K562 (cell line): ENCODE measurements at regions not wholly inside any gene's neighbourhood (a gene's known extent, or its start where the extent isn't known, plus 50 kb on each side); places are given as distances from the start of the nearest gene placed in this dataset.

Experiments used
- CBX3 ChIP-seq, 2 experiments: IDR thresholded peaks; 1 replicate in 1 of 2; 2 replicates in 1 of 2; pipeline ENCODE4 v1.6.1; 2012; ENCODE audit warnings: inconsistent platforms in 2 of 2, low read length in 2 of 2, borderline replicate concordance in 1 of 2, control low read depth in 1 of 2
- CREB1 ChIP-seq, 2 experiments: sonication (generic) in 1 of 2; formaldehyde crosslinking in 1 of 2; IDR thresholded peaks; 2 replicates each; pipeline versions ENCODE4 v1.6.1 to v1.8.0; 2012 to 2022; ENCODE audit warnings: inconsistent platforms in 1 of 2, mild to moderate bottlenecking in 1 of 2, missing genetic modification reagents in 1 of 2, moderate library complexity in 1 of 2
- CREBBP ChIP-seq: IDR thresholded peaks from one replicate; pipeline ENCODE4 v1.6.1; 2012; ENCODE audit warnings: low read depth, mild to moderate bottlenecking, control low read depth, inconsistent platforms, low read length
- GABPA ChIP-seq: fragments of 200-800 bp; sonication (Bioruptor generic); conservative IDR thresholded peaks from 2 replicates; pipeline ENCODE4 v1.6.1; 2016; ENCODE audit warnings: low read depth, missing genetic modification characterization, missing compliant biosample characterization
- NFRKB ChIP-seq: fragments of 450-650 bp; IDR thresholded peaks from 2 replicates; pipeline ENCODE4 v1.6.1; 2016; ENCODE audit warnings: low read depth
- RREB1 ChIP-seq: fragments of 250-450 bp; sonication (Bioruptor Pico); IDR thresholded peaks from 2 replicates; pipeline ENCODE4 v1.4.0; 2020
- SIN3A ChIP-seq, 2 experiments: fragments of 150-350 bp in 1 of 2; IDR thresholded peaks; 2 replicates each; pipeline ENCODE4 v1.6.1; 2011 to 2016; ENCODE audit warnings: borderline replicate concordance in 2 of 2, low read depth in 2 of 2, low read length in 2 of 2, mild to moderate bottlenecking in 2 of 2, moderate library complexity in 2 of 2; ENCODE audit not compliant: control insufficient read depth in 1 of 2
- SUPT5H ChIP-seq: fragments of 450-650 bp; IDR thresholded peaks from 2 replicates; pipeline ENCODE4 v1.6.1; 2016
- TOE1 ChIP-seq, 2 experiments: fragments of 450-650 bp in 1 of 2; sonication (generic) in 1 of 2; formaldehyde crosslinking in 1 of 2; IDR thresholded peaks; 2 replicates each; pipeline versions ENCODE4 v1.7.1 to v1.8.0; 2016 to 2022; ENCODE audit warnings: borderline replicate concordance in 2 of 2, mild to moderate bottlenecking in 2 of 2, antibody characterized with exemption in 1 of 2, inconsistent platforms in 1 of 2, low read depth in 1 of 2, missing genetic modification reagents in 1 of 2, moderate library complexity in 1 of 2
- ZNF277 ChIP-seq: fragments of 250-450 bp; sonication (Bioruptor Pico); IDR thresholded peaks from 2 replicates; pipeline ENCODE4 v1.8.0; 2022; ENCODE audit warnings: inconsistent platforms, mild to moderate bottlenecking, moderate library complexity, borderline replicate concordance
- ZNF583 ChIP-seq: fragments of 250-450 bp; sonication (Bioruptor Pico); IDR thresholded peaks from 2 replicates; pipeline ENCODE4 v1.4.0; 2020
- ZNF644 ChIP-seq: fragments of 200-800 bp; sonication (Bioruptor generic); IDR thresholded peaks from 2 replicates; pipeline ENCODE4 v1.6.1; 2016; ENCODE audit warnings: low read depth, missing genetic modification characterization, missing compliant biosample characterization
- TF ChIP-seq, protein P1 (sequence below), 2 experiments: fragments of 250-450 bp in 1 of 2; fragments of 450-650 bp in 1 of 2; sonication (Bioruptor Pico) in 1 of 2; IDR thresholded peaks; 2 replicates each; pipeline versions ENCODE4 v1.6.1 to v1.8.0; 2016 to 2021; ENCODE audit warnings: mild to moderate bottlenecking in 2 of 2, moderate library complexity in 2 of 2, missing compliant biosample characterization in 1 of 2, missing genetic modification characterization in 1 of 2
- TF ChIP-seq, protein P2 (sequence below): sonication (generic); formaldehyde crosslinking; IDR thresholded peaks from 2 replicates; pipeline ENCODE4 v1.9.0; 2022; ENCODE audit warnings: mild to moderate bottlenecking, missing genetic modification reagents

GRCh38 chr4:10326075-10326474 lies 131.2 kb downstream of the ZNF518B start (continued):
- TF ChIP-seq CREB1 (IDR thresholded peaks at IDR 0.05) = peak; percentile 87; the same call in 1 of the 2 replicates
- TF ChIP-seq CREB1 (CRISPR knock-in tag; IDR thresholded peaks at IDR 0.05) = peak; percentile 83
- TF ChIP-seq, protein P1, sequence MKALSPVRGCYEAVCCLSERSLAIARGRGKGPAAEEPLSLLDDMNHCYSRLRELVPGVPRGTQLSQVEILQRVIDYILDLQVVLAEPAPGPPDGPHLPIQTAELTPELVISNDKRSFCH (CRISPR knock-in tag; IDR thresholded peaks at IDR 0.05) = no peak
- TF ChIP-seq, protein P1 (tag; IDR thresholded peaks at IDR 0.05) = peak; percentile 40; the same call in 1 of the 2 replicates
- peak; percentile 23; the same call in 1 of the 2 replicates for TF ChIP-seq ZNF583 (CRISPR knock-in tag)
- no peak for TF ChIP-seq TOE1 (IDR thresholded peaks at IDR 0.05; ENCODE audit: borderline replicate concordance)
- TF ChIP-seq TOE1 (CRISPR knock-in tag; IDR thresholded peaks at IDR 0.05; ENCODE audit: borderline replicate concordance, low read depth) = no peak
- TF ChIP-seq CREBBP = no peak
- TF ChIP-seq RREB1 (CRISPR knock-in tag) = no peak
- no peak for TF ChIP-seq SUPT5H
- 0 out of 2 replicates have a peak, but pooled peaks have one; percentile 15 for TF ChIP-seq GABPA (tag)
- no peak for TF ChIP-seq ZNF277 (CRISPR knock-in tag)
- TF ChIP-seq CBX3 (IDR thresholded peaks at IDR 0.05; ENCODE audit: borderline replicate concordance in 1 of 2, low read length in 2 of 2) = no peak; a peak in 1 of 3 replicates
- TF ChIP-seq SIN3A (IDR thresholded peaks at IDR 0.05; ENCODE audit: borderline replicate concordance in 2 of 2, control insufficient read depth in 1 of 2, low read depth in 2 of 2, low read length in 2 of 2) = no peak
- TF ChIP-seq, protein P2, sequence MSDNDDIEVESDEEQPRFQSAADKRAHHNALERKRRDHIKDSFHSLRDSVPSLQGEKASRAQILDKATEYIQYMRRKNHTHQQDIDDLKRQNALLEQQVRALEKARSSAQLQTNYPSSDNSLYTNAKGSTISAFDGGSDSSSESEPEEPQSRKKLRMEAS (CRISPR knock-in tag) = no peak
- 0 out of 2 replicates have a peak, but pooled peaks have one; percentile 38 for TF ChIP-seq ZNF644
- TF ChIP-seq NFRKB = no peak; the same call in 1 of the 2 replicates
